Naive thymus-derived CD8-positive, alpha-beta T cell (primary cell): ENCODE measurements at regions not wholly inside any gene's neighbourhood (a gene's known extent, or its start where the extent isn't known, plus 50 kb on each side); places are given as distances from the start of the nearest gene placed in this dataset.
A peak's percentile ranks its signal among the peaks of the same experiment; 100 is the strongest.

Source experiments
- ATAC-seq, 2 donors: fragments of 150-1000 bp; cut with Tn5 transposase in 1 of 2; sonication (Bioruptor Pico), chemical (Tn5 transposase) in 1 of 2; 1 replicate in 1 of 2; 2 replicates in 1 of 2; pipeline ENCODE4 v1.10.0; 2021; ENCODE audit warnings: mild to moderate bottlenecking in 2 of 2, moderate library complexity in 2 of 2
- POLR2A ChIA-PET: fragments of 350-600 bp; sonication (Branson Sonifier 250); formaldehyde crosslinking; loops from one replicate; lab custom pipeline; 2021; ENCODE audit warnings: antibody characterized with exemption; lab: Charles Lee
- DNase-seq, 10 donors: peaks; one replicate each; pipeline versions ENCODE4 v3.0.0 to v3.0.0-alpha.2; 2020 to 2022
- H3K27ac Mint-ChIP-seq, 10 donors: one replicate each; pipeline ENCODE4 v1.8.0; 2020 to 2022; ENCODE audit warnings: mild to moderate bottlenecking in 10 of 10, mixed read lengths in 10 of 10, moderate library complexity in 4 of 10, inconsistent platforms in 1 of 10
- H3K27me3 Mint-ChIP-seq, 5 donors: one replicate each; pipeline ENCODE4 v1.8.0; 2021 to 2022; ENCODE audit warnings: mixed read lengths in 5 of 5
- H3K36me3 Mint-ChIP-seq, 3 donors: one replicate each; pipeline ENCODE4 v1.8.0; 2020 to 2022; ENCODE audit warnings: mixed read lengths in 3 of 3, mild to moderate bottlenecking in 2 of 3, inconsistent platforms in 1 of 3
- H3K4me1 Mint-ChIP-seq, 4 donors: one replicate each; pipeline ENCODE4 v1.8.0; 2021 to 2022; ENCODE audit warnings: mixed read lengths in 4 of 4
- H3K4me3 Mint-ChIP-seq, 10 donors: one replicate each; pipeline ENCODE4 v1.8.0; 2020 to 2022; ENCODE audit warnings: mild to moderate bottlenecking in 10 of 10, mixed read lengths in 10 of 10, moderate library complexity in 6 of 10, inconsistent platforms in 1 of 10
- H3K9me3 Mint-ChIP-seq, 9 donors: one replicate each; pipeline ENCODE4 v1.8.0; 2020 to 2022; ENCODE audit warnings: mixed read lengths in 9 of 9, mild to moderate bottlenecking in 3 of 9, inconsistent platforms in 1 of 9, moderate library complexity in 1 of 9

DNA sequence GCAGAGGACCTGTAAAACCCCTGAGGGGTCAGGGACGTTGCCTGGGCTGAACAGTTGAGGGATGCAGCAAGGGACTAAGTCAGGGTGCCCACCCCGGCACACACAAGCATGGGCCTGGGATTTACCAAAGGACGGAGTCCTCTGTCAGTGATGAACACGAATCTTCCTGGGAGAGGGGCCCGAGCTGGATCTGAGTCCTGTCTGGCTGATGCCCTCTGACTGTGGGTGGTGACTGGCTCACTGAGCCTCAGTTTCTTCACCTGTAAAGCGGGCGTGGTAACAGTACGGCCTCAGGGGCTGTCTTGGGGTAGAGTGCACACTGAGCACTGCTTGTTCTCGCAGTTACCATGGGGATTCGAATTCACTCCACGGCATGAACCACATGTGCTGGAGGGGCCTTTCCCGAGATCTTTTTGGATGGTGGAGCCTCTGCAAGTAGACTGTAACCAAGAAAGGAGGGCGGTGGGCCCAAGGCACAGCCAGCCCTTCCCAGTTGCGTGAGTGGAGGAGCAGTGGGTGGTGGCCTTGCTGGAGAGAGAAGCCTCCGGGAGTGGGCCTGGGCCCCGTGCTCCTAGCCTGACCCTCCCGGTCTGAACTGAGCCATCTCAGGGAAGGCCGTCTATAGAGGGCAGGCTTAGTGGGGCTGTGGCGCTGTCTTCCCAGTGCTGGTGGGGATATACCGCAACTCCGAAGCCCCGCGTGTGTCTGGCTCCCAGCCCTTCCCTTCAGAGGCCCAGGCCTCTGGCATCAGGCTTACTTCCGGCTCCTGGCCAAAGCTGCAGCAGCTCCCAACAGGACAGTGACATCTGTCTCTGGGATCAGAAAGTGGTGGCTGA lies 130.8 kb upstream of the HS6ST1 start:
- Mint-ChIP-seq H3K4me1 (peaks cover 0 to 3% (median 0%) of the 10 kb centered on the region in 4 donors), H3K4me3 (no peak overlapping the region)
- POLR2A ChIA-PET = no interaction called here

DNA sequence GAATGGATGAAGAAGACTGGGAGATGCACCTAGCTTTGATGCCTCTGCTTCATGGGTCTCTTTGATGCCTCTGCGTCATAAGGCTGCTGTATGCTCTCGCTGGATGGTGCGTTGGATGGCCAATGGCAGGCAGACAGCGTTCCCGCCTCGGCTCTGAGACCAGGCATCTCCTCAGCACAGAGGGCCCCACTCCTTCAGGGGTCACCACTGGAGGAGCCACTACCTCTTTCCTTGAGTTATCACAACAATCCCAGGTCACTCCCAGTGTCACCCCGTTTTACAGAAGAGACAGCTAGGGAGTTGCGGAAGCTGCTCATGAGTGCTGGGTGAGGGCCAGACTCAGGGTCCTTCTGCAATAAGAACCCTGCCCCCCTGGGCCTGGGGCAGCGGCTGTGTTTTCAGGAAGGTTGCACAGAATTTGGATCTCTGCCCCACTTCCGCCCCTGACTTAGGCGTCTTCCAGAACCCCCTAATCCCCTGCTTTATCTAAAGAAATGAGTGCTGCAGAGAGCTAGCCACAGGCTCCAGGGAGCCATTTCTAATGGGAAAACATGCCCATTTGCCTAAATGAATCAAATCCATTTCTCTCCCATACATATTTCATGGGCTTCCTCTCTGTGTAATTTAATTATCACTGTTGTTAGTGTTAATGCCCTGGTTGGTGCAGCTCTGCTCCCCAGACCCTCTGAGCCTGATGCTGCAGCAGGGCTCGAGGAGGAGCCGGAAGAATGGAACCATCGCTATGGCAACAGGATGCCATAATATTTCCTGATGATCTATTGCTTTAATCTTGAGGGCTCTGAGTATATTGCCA lies 131.8 kb upstream of the HS6ST1 start:
- Mint-ChIP-seq H3K9me3 (peaks cover 0 to 2% (median 0%) of the 10 kb centered on the region in 9 donors), H3K27me3 (peaks cover 3 to 30% (median 13%) of the 10 kb centered on the region in 5 donors), H3K36me3 (no peaks in the 10 kb centered on the region), H3K4me3 (no peak overlapping the region), H3K4me1 (peaks cover 0 to 3% (median 0%) of the 10 kb centered on the region in 4 donors), H3K27ac (no peak overlapping the region)
- POLR2A ChIA-PET = no interaction called here
- ATAC-seq (no peak), DNase-seq (peak in 2 of 10 donors; percentile 3 to 14)

More for the DNA sequence above, 130.8 kb upstream of the HS6ST1 start:
- H3K36me3 Mint-ChIP-seq = no peaks in the 10 kb centered on the region
- ATAC-seq = no peak
- peaks cover 3 to 21% (median 7%) of the 10 kb centered on the region in 5 donors for H3K27me3 Mint-ChIP-seq
- H3K27ac Mint-ChIP-seq = no peak overlapping the region
- peak in 2 of 10 donors; percentile 14 to 36 for DNase-seq
- peaks cover 0 to 2% (median 0%) of the 10 kb centered on the region in 9 donors for H3K9me3 Mint-ChIP-seq

DNA sequence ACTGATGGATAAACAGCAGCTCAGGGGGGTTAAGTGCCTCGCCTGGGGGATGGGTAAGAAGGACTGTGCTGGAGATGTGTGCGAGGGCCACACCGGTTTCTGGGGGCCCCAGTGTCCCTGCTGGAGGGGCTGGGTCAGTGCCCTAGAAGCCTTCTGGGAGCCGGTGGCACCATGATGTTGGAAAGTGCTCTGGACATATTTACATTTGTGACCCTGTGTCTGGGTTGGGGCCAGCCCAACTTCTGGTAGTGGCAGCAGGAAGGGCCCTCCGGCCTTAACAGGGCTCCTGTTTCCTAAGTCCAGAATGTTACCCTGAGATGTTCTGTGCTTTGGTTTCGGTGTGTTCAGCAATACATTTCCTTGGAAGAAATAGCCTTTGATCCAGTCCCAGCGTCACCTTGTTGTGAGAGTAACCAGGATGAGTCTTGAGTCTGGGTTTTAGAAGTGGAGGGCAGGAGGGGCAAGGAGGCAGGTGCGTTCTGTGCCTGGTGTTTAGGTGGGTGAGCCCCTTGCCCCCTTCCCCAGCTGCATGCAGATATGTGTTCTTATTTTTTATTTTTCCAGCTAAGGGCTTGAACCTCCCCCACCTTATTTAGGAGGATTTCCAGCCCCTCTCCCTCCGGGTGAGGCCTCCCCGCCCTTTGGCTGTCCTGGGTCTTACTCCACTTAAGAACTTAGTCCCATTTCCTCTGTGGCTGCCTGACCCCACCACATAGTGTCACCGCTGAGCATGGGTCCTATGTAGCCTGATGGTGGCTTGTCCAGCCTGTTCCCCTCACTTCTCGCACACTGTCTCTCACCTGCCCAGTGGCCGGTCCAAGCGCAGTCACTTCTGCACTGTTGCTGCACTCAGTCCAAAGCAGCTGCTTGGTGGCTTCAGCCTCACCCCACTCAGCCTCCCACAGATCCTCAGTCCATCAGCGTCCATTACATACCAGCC lies 132.7 kb upstream of the HS6ST1 start:
- H3K4me1 Mint-ChIP-seq = peaks cover 0 to 3% (median 0%) of the 10 kb centered on the region in 4 donors
- H3K36me3 Mint-ChIP-seq = no peaks in the 10 kb centered on the region
- H3K4me3 Mint-ChIP-seq = no peak overlapping the region
- POLR2A ChIA-PET = no interaction called here
- H3K9me3 Mint-ChIP-seq = peaks cover 0 to 2% (median 0%) of the 10 kb centered on the region in 9 donors
- DNase-seq (peak in 2 of 10 donors; percentile 11 to 54), ATAC-seq (no peak)
- peaks cover 3 to 38% (median 18%) of the 10 kb centered on the region in 5 donors for H3K27me3 Mint-ChIP-seq
- H3K27ac Mint-ChIP-seq = peak overlapping the region in 1 of 10 donors; percentile 63

DNA sequence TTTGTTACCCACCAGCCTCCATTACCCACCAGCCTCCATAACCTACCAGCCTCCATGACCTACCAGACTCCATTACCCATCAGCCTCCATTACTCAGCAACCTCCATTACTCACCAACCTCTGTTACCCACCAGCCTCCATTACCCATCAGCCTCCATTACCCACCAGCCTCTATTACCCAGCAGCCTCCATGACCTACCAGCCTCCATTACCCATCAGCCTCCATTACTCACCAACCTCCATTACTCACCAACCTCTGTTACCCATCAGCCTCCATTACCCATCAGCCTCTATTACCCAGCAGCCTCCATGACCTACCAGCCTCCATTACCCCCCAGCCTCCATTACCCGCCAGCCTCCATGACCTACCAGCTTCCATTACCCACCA lies 133.3 kb upstream of the HS6ST1 start:
- Mint-ChIP-seq H3K36me3 (no peaks in the 10 kb centered on the region), H3K4me1 (peaks cover 0 to 3% (median 0%) of the 10 kb centered on the region in 4 donors), H3K27me3 (peaks cover 3 to 38% (median 24%) of the 10 kb centered on the region in 5 donors), H3K27ac (no peak overlapping the region), H3K4me3 (no peak overlapping the region), H3K9me3 (peaks cover 0 to 2% (median 0%) of the 10 kb centered on the region in 9 donors)
- no peak for DNase-seq
- ATAC-seq = no peak
- POLR2A ChIA-PET = no interaction called here

DNA sequence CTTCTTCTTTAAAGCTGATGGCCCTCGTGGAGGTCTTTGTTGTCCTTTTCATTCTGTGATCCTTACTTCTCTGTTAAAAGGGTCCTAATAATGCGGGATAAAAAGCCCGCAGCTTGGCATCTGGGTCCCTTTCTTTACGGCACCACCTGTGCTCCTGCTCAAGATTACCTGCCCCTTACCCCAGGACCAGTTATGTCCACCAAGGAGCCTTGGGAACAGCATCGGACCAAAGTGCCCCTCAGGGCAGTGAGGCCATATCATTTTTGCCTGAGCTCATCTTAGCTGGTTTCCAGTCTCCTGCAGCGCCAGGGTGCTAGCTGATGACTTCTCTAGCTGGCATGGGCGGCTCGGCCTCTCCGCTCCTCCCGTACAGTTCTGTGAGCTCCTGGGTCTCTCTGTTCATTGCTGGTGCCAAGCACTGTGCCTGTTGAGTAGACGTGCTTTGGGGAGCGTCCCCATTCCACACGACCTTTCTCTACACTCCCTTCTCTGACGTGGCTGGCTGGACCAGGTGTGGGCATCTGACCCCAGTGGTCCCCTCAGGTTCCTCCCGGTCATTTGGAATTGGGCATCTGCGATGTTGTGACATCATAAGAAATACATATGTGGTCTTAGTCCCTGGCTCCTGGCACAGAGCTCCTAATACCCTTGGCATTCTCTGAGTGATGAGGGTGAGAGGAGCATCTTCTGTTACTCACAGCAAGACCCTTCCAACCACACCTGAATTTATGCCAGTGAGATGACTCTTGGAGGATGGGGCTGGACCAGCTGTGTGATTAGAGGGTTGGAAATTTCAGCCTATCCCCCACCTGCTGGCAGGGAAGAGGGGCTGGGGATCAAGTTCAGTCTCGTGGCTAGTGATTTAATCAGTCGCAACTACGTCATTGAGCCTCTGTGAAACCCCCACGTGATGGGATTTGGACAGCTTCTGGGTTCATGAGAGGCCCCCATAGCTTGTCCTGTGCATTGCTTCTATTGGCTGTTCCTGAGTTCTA lies 134.2 kb upstream of the HS6ST1 start:
- Mint-ChIP-seq H3K4me3 (no peak overlapping the region), H3K27ac (peak overlapping the region in 2 of 10 donors; percentile 31 to 65), H3K27me3 (peaks cover 3 to 42% (median 26%) of the 10 kb centered on the region in 5 donors), H3K4me1 (peaks cover 0 to 3% (median 0%) of the 10 kb centered on the region in 4 donors), H3K36me3 (no peaks in the 10 kb centered on the region), H3K9me3 (peaks cover 0 to 2% (median 0%) of the 10 kb centered on the region in 9 donors)
- POLR2A ChIA-PET = no interaction called here
- no peak for ATAC-seq
- DNase-seq = peak in 1 of 10 donors; percentile 7

DNA sequence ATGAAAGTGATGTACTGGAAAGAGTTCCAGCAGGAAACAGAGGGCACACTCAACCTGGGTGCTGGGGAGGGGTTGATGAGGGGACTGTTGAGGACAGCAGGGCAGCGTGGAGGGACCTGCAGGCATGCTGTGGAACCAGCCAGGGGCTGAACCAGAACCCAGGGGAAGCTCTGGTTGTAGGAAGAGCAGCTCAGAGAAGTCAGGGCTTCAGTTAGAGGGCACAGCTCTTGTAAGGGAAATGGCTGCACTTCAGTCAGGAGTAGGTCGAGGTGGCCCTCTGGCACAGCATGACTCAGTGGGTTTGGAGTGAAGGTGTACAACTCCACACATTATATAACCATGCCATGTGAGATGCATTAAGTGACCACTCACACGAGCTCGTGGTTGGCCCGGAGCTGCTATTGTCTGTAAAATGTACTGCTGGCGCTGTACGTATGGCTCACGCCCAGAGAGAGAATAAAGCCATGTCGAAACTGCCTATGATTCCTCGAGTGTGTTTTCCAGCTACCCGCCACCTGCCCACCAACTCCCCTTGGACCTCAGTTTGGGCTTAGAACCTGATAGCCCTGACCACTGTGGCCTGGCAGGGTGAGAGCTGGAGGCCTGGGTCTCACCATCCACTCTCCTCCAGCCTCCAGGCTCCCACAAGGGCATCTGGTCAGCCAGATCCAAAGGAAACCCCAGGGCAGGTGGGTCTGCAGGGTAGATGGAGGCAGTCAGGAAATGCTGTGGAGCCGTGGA lies 136.5 kb upstream of the HS6ST1 start:
- POLR2A ChIA-PET = no interaction called here
- Mint-ChIP-seq H3K27ac (no peak overlapping the region), H3K9me3 (peaks cover 0 to 6% (median 0%) of the 10 kb centered on the region in 9 donors), H3K27me3 (peaks cover 3 to 53% (median 26%) of the 10 kb centered on the region in 5 donors), H3K4me1 (peaks cover 0 to 4% (median 2%) of the 10 kb centered on the region in 4 donors), H3K36me3 (no peaks in the 10 kb centered on the region), H3K4me3 (no peak overlapping the region)
- DNase-seq = no peak
- no peak for ATAC-seq

DNA sequence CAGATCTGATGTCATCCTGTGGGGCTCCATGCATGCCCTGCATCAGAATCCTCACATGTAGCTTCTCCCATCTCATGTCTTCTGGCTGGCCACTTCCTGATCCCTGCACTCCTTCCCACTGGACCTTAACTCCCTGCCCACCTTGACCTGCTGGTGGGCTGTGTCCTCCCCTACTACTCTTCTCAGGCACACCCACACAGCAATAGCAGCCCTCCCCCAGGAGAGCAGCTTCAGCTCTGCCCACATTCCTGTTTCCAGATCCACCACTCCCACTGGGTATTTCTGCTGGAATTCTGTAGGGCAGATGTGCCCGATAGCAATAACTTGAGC lies 137.0 kb upstream of the HS6ST1 start:
- H3K27me3 Mint-ChIP-seq = peaks cover 3 to 53% (median 26%) of the 10 kb centered on the region in 5 donors
- DNase-seq = no peak
- H3K27ac Mint-ChIP-seq = no peak overlapping the region
- no peak for ATAC-seq
- H3K4me1 Mint-ChIP-seq = peaks cover 0 to 4% (median 2%) of the 10 kb centered on the region in 4 donors
- POLR2A ChIA-PET = no interaction called here
- H3K9me3 Mint-ChIP-seq = peaks cover 0 to 9% (median 0%) of the 10 kb centered on the region in 9 donors
- H3K4me3 Mint-ChIP-seq = no peak overlapping the region
- peaks cover 0 to 3% (median 0%) of the 10 kb centered on the region in 3 donors for H3K36me3 Mint-ChIP-seq

DNA sequence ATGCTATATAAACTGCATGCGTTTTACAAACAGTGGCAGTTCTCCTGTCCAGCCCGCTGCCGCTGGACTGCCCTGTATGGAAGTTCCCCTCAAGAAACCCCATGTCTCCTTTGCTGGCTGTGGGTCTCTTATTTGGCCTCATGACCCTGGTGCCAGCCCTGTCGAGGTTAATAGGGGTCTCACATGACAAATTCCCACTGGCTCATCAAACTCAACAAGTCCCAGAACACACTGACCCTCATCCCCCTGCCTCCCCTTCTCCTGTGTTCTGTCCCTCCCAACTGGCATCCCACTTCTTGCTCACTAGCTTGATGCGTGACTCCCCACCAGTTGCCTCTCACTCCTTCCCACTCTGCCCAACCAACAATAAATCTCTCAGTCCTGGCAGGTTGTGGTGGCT lies 137.6 kb upstream of the HS6ST1 start:
- no peak overlapping the region for H3K4me3 Mint-ChIP-seq
- H3K27ac Mint-ChIP-seq = no peak overlapping the region
- H3K9me3 Mint-ChIP-seq = peaks cover 0 to 11% (median under 1%) of the 10 kb centered on the region in 9 donors
- peaks cover 3 to 53% (median 26%) of the 10 kb centered on the region in 5 donors for H3K27me3 Mint-ChIP-seq
- POLR2A ChIA-PET = no interaction called here
- peaks cover 0 to 3% (median 0%) of the 10 kb centered on the region in 3 donors for H3K36me3 Mint-ChIP-seq
- H3K4me1 Mint-ChIP-seq = peaks cover 0 to 4% (median 2%) of the 10 kb centered on the region in 4 donors
- DNase-seq (no peak), ATAC-seq (no peak)

DNA sequence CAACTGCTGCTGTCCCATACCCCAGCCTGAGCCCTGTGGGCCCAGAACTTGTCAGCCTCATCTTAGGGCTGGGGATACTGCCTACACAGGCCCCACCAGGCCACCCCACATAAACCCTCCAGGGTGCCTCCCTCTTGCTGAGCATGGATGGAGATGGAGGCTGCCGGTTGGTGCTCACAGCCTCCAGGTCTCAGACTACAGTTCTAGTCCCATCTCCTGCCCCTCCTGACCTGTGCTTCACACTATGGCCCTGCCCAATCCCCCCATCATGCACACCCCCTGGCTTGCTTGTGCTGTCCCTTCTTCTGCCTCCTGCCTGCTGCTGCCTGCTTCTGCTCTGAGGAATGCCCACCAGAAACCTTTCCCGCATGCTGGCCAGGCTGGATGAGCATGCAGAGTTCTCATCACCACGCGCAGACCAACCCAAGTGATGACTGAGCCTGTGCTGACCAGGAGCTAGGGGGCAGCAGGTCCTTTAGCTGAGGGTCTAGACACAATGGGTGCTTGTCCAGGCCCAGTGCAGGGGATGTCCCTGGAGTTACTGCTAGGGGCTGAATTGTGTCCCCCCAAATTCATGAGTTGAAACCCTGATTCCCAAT lies 138.4 kb upstream of the HS6ST1 start:
- Mint-ChIP-seq H3K4me3 (peak overlapping the region in 1 of 10 donors; percentile 24), H3K9me3 (peaks cover 0 to 13% (median 3%) of the 10 kb centered on the region in 9 donors), H3K4me1 (peaks cover 0 to 4% (median under 1%) of the 10 kb centered on the region in 4 donors), H3K36me3 (peaks cover 0 to 3% (median 0%) of the 10 kb centered on the region in 3 donors), H3K27me3 (peaks cover 3 to 47% (median 26%) of the 10 kb centered on the region in 5 donors), H3K27ac (no peak overlapping the region)
- POLR2A ChIA-PET = no interaction called here
- DNase-seq (no peak), ATAC-seq (no peak)

DNA sequence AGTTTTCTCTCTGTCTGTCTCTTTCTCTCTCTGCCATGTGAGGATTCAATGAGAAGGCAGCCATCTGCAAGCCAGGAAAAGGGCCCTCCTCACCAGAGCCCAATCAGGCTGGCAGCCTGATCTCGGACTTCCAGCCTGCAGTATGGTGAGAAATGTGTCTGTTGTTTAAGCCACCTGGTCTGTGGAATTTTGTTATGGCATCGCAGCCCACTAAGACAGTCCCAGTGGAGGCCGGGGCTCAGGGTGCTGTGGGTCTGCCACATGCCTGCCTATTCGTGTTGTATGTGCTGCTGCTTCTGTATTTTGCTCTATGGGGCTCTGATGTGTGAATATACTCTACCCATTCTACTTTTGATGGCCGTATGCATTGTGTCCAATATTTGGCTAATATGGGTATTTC lies 139.0 kb upstream of the HS6ST1 start:
- DNase-seq (no peak), ATAC-seq (no peak)
- Mint-ChIP-seq H3K36me3 (peaks cover 0 to 3% (median 0%) of the 10 kb centered on the region in 3 donors), H3K27me3 (peaks cover 3 to 41% (median 23%) of the 10 kb centered on the region in 5 donors), H3K9me3 (peaks cover 0 to 13% (median 3%) of the 10 kb centered on the region in 9 donors), H3K4me1 (peaks cover 0 to 4% (median 0%) of the 10 kb centered on the region in 4 donors), H3K27ac (no peak overlapping the region), H3K4me3 (no peak overlapping the region)
- POLR2A ChIA-PET = no interaction called here
